PC-9 (cell line): ENCODE measurements at regions not wholly inside any gene's neighbourhood (a gene's known extent, or its start where the extent isn't known, plus 50 kb on each side); places are given as distances from the start of the nearest gene placed in this dataset.
A peak's percentile ranks its signal among the peaks of the same experiment; 100 is the strongest.

Source experiments
- BruUV-seq: library from RNA; stranded (reverse); fragments of 400-500 nt; replicated peaks from 2 replicates; lab custom pipeline; 2021; lab: Mats Ljungman, UMichigan
- CTCF ChIA-PET: fragments of 300-600 bp; sonication (Branson Sonifier 250); formaldehyde crosslinking; loops from one replicate; lab custom pipeline; 2022; ENCODE audit warnings: antibody characterized with exemption; lab: Charles Lee
- POLR2A ChIA-PET: fragments of 300-600 bp; sonication (Branson Sonifier 250); formaldehyde crosslinking; loops from one replicate; lab custom pipeline; 2022; ENCODE audit warnings: antibody characterized with exemption; ENCODE audit not compliant: unreplicated experiment; lab: Charles Lee
- DNase-seq, 2 experiments: peaks; one replicate each; pipeline versions ENCODE4 v3.0.0 to v3.0.0-alpha.2; 2015 to 2022; ENCODE audit warnings: mixed read lengths in 1 of 2
- H2AFZ ChIP-seq: fragments of 200-600 bp; sonication (generic); 2 replicates; pipeline ENCODE4 v1.8.1; 2017; ENCODE audit warnings: antibody characterized with exemption
- H3F3A ChIP-seq: fragments of 200-600 bp; sonication (generic); 2 replicates; pipeline ENCODE4 v1.8.1; 2017; ENCODE audit warnings: antibody characterized with exemption, mild to moderate bottlenecking, low read depth; ENCODE audit not compliant: insufficient read depth
- H3K27ac ChIP-seq: fragments of 200-600 bp; sonication (generic); 2 replicates; pipeline ENCODE4 v1.6.1; 2016; ENCODE audit warnings: mixed run types
- H3K27me3 ChIP-seq: fragments of 200-600 bp; sonication (generic); 2 replicates; pipeline ENCODE4 v1.6.1; 2016; ENCODE audit warnings: low read depth, mixed run types; ENCODE audit not compliant: insufficient read depth
- H3K36me3 ChIP-seq: fragments of 200-600 bp; sonication (generic); 2 replicates; pipeline ENCODE4 v1.6.1; 2016; ENCODE audit warnings: low read depth, mixed run types
- H3K4me1 ChIP-seq: fragments of 200-600 bp; sonication (generic); replicated peaks from 2 replicates; pipeline ENCODE4 v1.6.1; 2016; ENCODE audit warnings: mixed run types; ENCODE audit not compliant: insufficient read depth
- H3K4me2 ChIP-seq: fragments of 200-600 bp; sonication (generic); 2 replicates; pipeline ENCODE4 v1.6.1; 2017; ENCODE audit warnings: mixed run types
- H3K4me3 ChIP-seq: fragments of 200-600 bp; sonication (generic); 2 replicates; pipeline ENCODE4 v1.6.1; 2016; ENCODE audit warnings: mixed run types
- H3K79me2 ChIP-seq: fragments of 200-600 bp; sonication (generic); 2 replicates; pipeline ENCODE4 v1.6.1; 2017; ENCODE audit warnings: low read depth, mixed run types
- H3K9me2 ChIP-seq: fragments of 200-600 bp; sonication (generic); 2 replicates; pipeline ENCODE4 v1.8.1; 2017; ENCODE audit warnings: mild to moderate bottlenecking; ENCODE audit not compliant: insufficient read depth
- H3K9me3 ChIP-seq: fragments of 200-600 bp; sonication (generic); 2 replicates; pipeline ENCODE4 v1.8.1; 2016; ENCODE audit warnings: low read depth; ENCODE audit not compliant: insufficient read depth
- H4K20me1 ChIP-seq: fragments of 200-600 bp; sonication (generic); 2 replicates; pipeline ENCODE4 v1.8.1; 2017; ENCODE audit not compliant: insufficient read depth
- CTCF ChIP-seq: fragments of 200-600 bp; sonication (generic); conservative IDR thresholded peaks from 2 replicates; pipeline ENCODE4 v1.6.1; 2017; ENCODE audit warnings: mixed run types, antibody characterized with exemption, mild to moderate bottlenecking, moderate library complexity
- EZH2 ChIP-seq: fragments of 200-600 bp; sonication (generic); IDR thresholded peaks from 2 replicates; pipeline ENCODE4 v1.8.0; 2017; ENCODE audit warnings: antibody characterized with exemption, low read depth
- intact Hi-C: fragments of 100-400 bp; cut with micrococcal nuclease; formaldehyde crosslinking; loops from one replicate; pipeline ENCODE4 v1.10.0; 2022; ENCODE audit not compliant: unreplicated experiment

- Histone ChIP-seq H3K27me3 (no peaks in the 10 kb centered on the region), H3K4me1 (no peaks in the 10 kb centered on the region), H3K36me3 (no peaks in the 10 kb centered on the region), H3K9me2 (no peaks in the 10 kb centered on the region), H3K4me3 (no peak overlapping the region), H3K27ac (no peak overlapping the region), H2AFZ (0 out of 2 replicates have a peak overlapping the region, but pooled peaks have one; percentile 12), H3F3A (no peaks in the 10 kb centered on the region), H4K20me1 (no peaks in the 10 kb centered on the region), H3K9me3 (no peaks in the 10 kb centered on the region), H3K4me2 (no peak overlapping the region), H3K79me2 (no peaks in the 10 kb centered on the region)
- ChIA-PET POLR2A (no interaction called here), CTCF (no interaction called here)
- no peak for TF ChIP-seq CTCF
- no peak for TF ChIP-seq EZH2
- no TSS peak for BruUV-seq
- intact Hi-C loops = no loop called here
- DNase-seq = no peak
These were observed 586.3 kb downstream of the TDRD15 start for GRCh38 chr2:21710031-21710430.

GRCh38 chr2:21710496-21710895 is 586.7 kb downstream of the TDRD15 start:
- H3K27ac ChIP-seq = no peak overlapping the region
- intact Hi-C loops = no loop called here
- no peaks in the 10 kb centered on the region for H3K9me3 ChIP-seq
- ChIA-PET CTCF (no interaction called here), POLR2A (interaction anchor here (0.7 kb wide), 1 partner anchor 308 kb away, joined by 7 read pairs; no protein-coding TSS in a partner anchor)
- H3K27me3 ChIP-seq = no peaks in the 10 kb centered on the region
- H3K4me2 ChIP-seq = no peak overlapping the region
- TF ChIP-seq CTCF = no peak
- TF ChIP-seq EZH2 = no peak
- H3F3A ChIP-seq = no peaks in the 10 kb centered on the region
- no peaks in the 10 kb centered on the region for H3K4me1 ChIP-seq
- peak overlapping the region; percentile 12; the same call in 1 of the 2 replicates for H2AFZ ChIP-seq
- no TSS peak for BruUV-seq
- H4K20me1 ChIP-seq = no peaks in the 10 kb centered on the region
- no peaks in the 10 kb centered on the region for H3K9me2 ChIP-seq
- H3K36me3 ChIP-seq = no peaks in the 10 kb centered on the region
- H3K4me3 ChIP-seq = no peak overlapping the region
- DNase-seq = no peak
- no peaks in the 10 kb centered on the region for H3K79me2 ChIP-seq

- CTCF ChIA-PET = no interaction called here
- TF ChIP-seq EZH2 (no peak), CTCF (no peak)
- POLR2A ChIA-PET = no interaction called here
- no TSS peak for BruUV-seq
- H3K4me3 ChIP-seq = no peak overlapping the region
- H3K27ac ChIP-seq = no peak overlapping the region
- no peaks in the 10 kb centered on the region for H3K27me3 ChIP-seq
- intact Hi-C loops = no loop called here
- no peaks in the 10 kb centered on the region for H3K4me1 ChIP-seq
- no peaks in the 10 kb centered on the region for H3K9me2 ChIP-seq
- H3K4me2 ChIP-seq = no peak overlapping the region
- no peak for DNase-seq
- H3F3A ChIP-seq = no peaks in the 10 kb centered on the region
- no peaks in the 10 kb centered on the region for H3K36me3 ChIP-seq
- H2AFZ ChIP-seq = no peak overlapping the region
- H3K79me2 ChIP-seq = no peaks in the 10 kb centered on the region
- no peaks in the 10 kb centered on the region for H3K9me3 ChIP-seq
- H4K20me1 ChIP-seq = no peaks in the 10 kb centered on the region
These were observed 592.1 kb downstream of the TDRD15 start for GRCh38 chr2:21715887-21716286.
